Kidney (tissue), 13 donors: ENCODE measurements at regions not wholly inside any gene's neighbourhood (a gene's known extent, or its start where the extent isn't known, plus 50 kb on each side); places are given as distances from the start of the nearest gene placed in this dataset.

Experiments
- DNase-seq, 5 donors: peaks; one replicate each; pipeline ENCODE4 v3.0.0-alpha.2; 2013 to 2020
- FAIRE-seq: peaks from 2 replicates; lab custom pipeline; 2012; peaks lifted over from hg19 to GRCh38; lab: Jason Lieb, UNC
- H3K27ac ChIP-seq, 2 donors: one replicate each; pipeline ENCODE4 v1.7.0; 2013; ENCODE audit warnings: low read depth in 2 of 2, low read length in 2 of 2, inconsistent platforms in 1 of 2
- H3K27me3 ChIP-seq: one replicate; pipeline ENCODE4 v1.7.1; 2013; ENCODE audit warnings: low read length, inconsistent platforms; ENCODE audit not compliant: control insufficient read depth, insufficient read depth
- H3K36me3 ChIP-seq, 3 donors: one replicate each; pipeline versions ENCODE4 v1.7.0 to v1.7.1; 2013; ENCODE audit warnings: low read length in 3 of 3, control low read depth in 1 of 3, inconsistent platforms in 1 of 3; ENCODE audit not compliant: insufficient read depth in 3 of 3, control insufficient read depth in 2 of 3
- H3K4me1 ChIP-seq, 3 donors: one replicate each; pipeline versions ENCODE4 v1.7.0 to v1.7.1; 2013; ENCODE audit warnings: low read length in 3 of 3, inconsistent platforms in 1 of 3, low read depth in 1 of 3; ENCODE audit not compliant: control insufficient read depth in 2 of 3, insufficient read depth in 2 of 3
- H3K4me3 ChIP-seq, 3 donors: one replicate each; pipeline versions ENCODE4 v1.7.0 to v1.8.1; 2013; ENCODE audit warnings: low read length in 3 of 3, control low read depth in 1 of 3, inconsistent platforms in 1 of 3
- H3K9ac ChIP-seq, 3 donors: one replicate each; pipeline versions ENCODE4 v1.7.0 to v1.7.1; 2013; ENCODE audit warnings: low read length in 3 of 3, control low read depth in 1 of 3, inconsistent platforms in 1 of 3
- H3K9me3 ChIP-seq, 3 donors: one replicate each; pipeline versions ENCODE4 v1.7.0 to v1.7.1; 2013; ENCODE audit warnings: low read length in 3 of 3, control low read depth in 1 of 3, inconsistent platforms in 1 of 3; ENCODE audit not compliant: control insufficient read depth in 2 of 3, insufficient read depth in 1 of 3
- intact Hi-C: fragments of 100-400 bp; cut with DNase I; formaldehyde crosslinking; loops from one replicate; pipeline ENCODE4 v1.11.1; 2022
- TF ChIP-seq, protein P1 (sequence below): IDR thresholded peaks from 3 replicates; pipeline ENCODE4 v1.5.1; 2012; ENCODE audit warnings: mild to moderate bottlenecking, moderate library complexity, borderline replicate concordance; ENCODE audit not compliant: insufficient read depth; ENCODE audit errors: extremely low read depth
- donor health status: control.
- donor health status: control.
- donor health status: control.
- donor health status: control.
- donor health status: control.
- donor health status: DM: yes; HTN: yes; CAD: no.
- donor health status: Normal renal cell carcinoma (clear cell type).

DNA sequence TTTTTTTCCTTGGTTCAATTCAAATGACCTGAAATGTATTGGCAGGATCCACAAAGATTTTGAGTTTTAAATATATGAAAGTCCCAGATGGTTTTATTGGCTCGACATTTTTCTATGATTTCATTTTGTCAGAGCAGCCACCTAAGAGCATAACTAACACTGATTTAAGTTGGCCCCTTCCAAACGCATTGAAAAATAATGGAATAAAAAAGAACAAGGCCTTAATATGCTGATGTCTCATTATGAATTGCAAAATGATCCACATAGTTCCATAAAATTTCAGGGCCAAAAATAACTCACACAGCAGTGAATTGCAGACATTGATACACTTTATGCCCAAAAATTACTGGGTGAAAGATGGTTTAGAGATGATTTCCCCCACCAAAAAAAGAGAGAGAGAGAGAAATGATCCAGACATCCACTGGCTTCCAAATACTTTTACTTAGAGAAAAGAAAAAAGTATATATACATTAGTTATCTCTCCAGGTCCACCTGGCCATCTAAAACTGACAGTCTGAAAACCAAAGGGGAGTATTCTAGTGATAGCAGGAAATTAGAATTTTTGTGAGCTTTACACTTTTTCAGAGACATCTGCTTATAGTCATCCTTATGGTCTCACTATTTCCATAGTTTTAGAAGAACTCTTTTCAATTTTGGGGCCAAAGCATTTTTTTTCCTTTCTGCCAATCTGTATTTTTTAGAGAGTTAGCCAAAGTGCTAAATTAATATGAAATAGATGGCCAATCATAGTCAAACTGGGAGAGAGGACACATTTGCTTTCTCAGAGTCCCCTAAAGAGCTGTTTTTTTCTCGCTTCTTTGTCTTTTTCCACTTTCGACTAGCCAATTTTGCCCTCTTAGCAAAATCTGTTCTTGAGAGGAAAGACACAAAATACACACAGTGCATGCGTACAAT lies 213.5 kb upstream of the RND3 start:
- DNase-seq (no peak), FAIRE-seq (no peak)
- Histone ChIP-seq H3K9ac (no peak overlapping the region), H3K4me1 (no peaks in the 10 kb centered on the region), H3K4me3 (no peak overlapping the region), H3K27me3 (no peaks in the 10 kb centered on the region), H3K9me3 (no peaks in the 10 kb centered on the region), H3K27ac (no peak overlapping the region), H3K36me3 (no peaks in the 10 kb centered on the region)
- intact Hi-C loops = no loop called here
- TF ChIP-seq, protein P1, sequence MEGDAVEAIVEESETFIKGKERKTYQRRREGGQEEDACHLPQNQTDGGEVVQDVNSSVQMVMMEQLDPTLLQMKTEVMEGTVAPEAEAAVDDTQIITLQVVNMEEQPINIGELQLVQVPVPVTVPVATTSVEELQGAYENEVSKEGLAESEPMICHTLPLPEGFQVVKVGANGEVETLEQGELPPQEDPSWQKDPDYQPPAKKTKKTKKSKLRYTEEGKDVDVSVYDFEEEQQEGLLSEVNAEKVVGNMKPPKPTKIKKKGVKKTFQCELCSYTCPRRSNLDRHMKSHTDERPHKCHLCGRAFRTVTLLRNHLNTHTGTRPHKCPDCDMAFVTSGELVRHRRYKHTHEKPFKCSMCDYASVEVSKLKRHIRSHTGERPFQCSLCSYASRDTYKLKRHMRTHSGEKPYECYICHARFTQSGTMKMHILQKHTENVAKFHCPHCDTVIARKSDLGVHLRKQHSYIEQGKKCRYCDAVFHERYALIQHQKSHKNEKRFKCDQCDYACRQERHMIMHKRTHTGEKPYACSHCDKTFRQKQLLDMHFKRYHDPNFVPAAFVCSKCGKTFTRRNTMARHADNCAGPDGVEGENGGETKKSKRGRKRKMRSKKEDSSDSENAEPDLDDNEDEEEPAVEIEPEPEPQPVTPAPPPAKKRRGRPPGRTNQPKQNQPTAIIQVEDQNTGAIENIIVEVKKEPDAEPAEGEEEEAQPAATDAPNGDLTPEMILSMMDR = no peak

DNA sequence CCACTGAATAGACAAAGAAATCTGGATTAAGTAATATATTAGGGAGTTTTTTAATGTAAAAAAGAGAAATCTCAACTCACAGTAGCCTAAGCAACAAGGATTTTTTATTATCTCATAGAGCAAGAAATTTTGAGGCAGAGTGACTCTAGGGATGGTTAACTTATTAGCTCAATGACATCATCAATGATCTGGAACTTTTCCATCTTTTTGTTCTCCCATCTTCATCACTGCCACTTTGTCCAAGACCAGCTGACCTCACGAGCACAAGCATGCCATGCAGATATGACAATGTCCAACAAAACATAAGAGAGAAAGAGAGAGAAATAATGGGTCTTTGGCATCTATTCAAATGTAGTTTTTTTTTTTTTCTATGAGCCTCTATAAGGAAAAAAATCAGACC lies 211.8 kb upstream of the RND3 start:
- Histone ChIP-seq H3K27me3 (no peaks in the 10 kb centered on the region), H3K9me3 (no peaks in the 10 kb centered on the region), H3K4me1 (no peaks in the 10 kb centered on the region), H3K36me3 (no peaks in the 10 kb centered on the region), H3K9ac (no peak overlapping the region), H3K27ac (no peak overlapping the region), H3K4me3 (no peak overlapping the region)
- intact Hi-C loops = no loop called here
- TF ChIP-seq, protein P1 = no peak
- FAIRE-seq (no peak), DNase-seq (no peak)

DNA sequence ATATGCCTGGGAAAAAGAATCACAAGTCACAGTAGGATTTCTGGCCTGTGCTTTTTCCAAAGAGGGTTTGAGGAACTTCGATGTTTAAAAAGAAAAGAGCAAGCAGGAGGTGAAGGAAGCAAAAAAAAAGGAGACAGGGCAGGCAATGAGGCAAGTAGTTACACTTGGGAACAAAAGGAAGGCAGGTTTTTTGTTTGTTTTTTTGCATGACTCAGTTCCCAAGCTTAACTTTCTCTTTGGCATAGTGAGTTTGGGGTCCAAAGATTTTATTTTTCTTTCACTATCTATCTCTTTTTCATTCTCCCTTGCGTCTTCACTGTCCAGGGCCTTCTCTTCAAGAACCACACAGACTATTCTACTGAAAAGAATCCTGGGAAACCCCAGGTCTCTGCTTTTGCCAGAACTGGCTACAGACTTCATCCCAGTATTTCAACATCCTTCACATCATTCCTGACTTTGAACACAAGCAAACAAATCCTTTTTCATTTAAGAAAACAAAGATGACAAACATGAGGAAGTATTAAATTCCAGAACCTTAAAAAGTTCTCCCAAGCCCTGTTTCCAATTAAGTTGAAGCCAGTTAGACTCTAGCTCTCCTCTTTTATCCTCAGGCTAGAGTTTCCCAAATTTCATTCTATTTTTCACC lies 210.7 kb upstream of the RND3 start:
- Histone ChIP-seq H3K36me3 (no peaks in the 10 kb centered on the region), H3K9ac (no peak overlapping the region), H3K27me3 (no peaks in the 10 kb centered on the region), H3K9me3 (no peaks in the 10 kb centered on the region), H3K27ac (no peak overlapping the region), H3K4me3 (no peak overlapping the region), H3K4me1 (no peaks in the 10 kb centered on the region)
- TF ChIP-seq, protein P1 = no peak
- FAIRE-seq (no peak), DNase-seq (no peak)
- intact Hi-C loops = no loop called here
